ENCODE measurements at regions not wholly inside any gene's neighbourhood (a gene's known extent, or its start where the extent isn't known, plus 50 kb on each side); places are given as distances from the start of the nearest gene placed in this dataset.

- TF ChIP-seq, protein P1, sequence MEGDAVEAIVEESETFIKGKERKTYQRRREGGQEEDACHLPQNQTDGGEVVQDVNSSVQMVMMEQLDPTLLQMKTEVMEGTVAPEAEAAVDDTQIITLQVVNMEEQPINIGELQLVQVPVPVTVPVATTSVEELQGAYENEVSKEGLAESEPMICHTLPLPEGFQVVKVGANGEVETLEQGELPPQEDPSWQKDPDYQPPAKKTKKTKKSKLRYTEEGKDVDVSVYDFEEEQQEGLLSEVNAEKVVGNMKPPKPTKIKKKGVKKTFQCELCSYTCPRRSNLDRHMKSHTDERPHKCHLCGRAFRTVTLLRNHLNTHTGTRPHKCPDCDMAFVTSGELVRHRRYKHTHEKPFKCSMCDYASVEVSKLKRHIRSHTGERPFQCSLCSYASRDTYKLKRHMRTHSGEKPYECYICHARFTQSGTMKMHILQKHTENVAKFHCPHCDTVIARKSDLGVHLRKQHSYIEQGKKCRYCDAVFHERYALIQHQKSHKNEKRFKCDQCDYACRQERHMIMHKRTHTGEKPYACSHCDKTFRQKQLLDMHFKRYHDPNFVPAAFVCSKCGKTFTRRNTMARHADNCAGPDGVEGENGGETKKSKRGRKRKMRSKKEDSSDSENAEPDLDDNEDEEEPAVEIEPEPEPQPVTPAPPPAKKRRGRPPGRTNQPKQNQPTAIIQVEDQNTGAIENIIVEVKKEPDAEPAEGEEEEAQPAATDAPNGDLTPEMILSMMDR (IDR thresholded peaks at IDR 0.05), result no peak
- no peak for TF ChIP-seq POLR2A (IDR thresholded peaks at IDR 0.05)
Measured at GRCh38 chr5:44953078-44953477, 144.3 kb downstream of the MRPS30 start.

All from vagina (tissue), 2 donors.